Subcutaneous abdominal adipose tissue (tissue), 5 donors: ENCODE measurements at regions not wholly inside any gene's neighbourhood (a gene's known extent, or its start where the extent isn't known, plus 50 kb on each side); places are given as distances from the start of the nearest gene placed in this dataset.

Source experiments
- H3K27ac ChIP-seq: one replicate; pipeline ENCODE4 v1.7.0; 2013; ENCODE audit warnings: low read depth, mild to moderate bottlenecking, inconsistent platforms, low read length, moderate library complexity
- H3K27me3 ChIP-seq, 5 donors: one replicate each; pipeline ENCODE4 v1.7.0; 2013; ENCODE audit warnings: low read length in 5 of 5, inconsistent platforms in 1 of 5; ENCODE audit not compliant: control insufficient read depth in 5 of 5, insufficient read depth in 4 of 5
- H3K36me3 ChIP-seq, 5 donors: one replicate each; pipeline ENCODE4 v1.7.0; 2013; ENCODE audit warnings: low read length in 5 of 5; ENCODE audit not compliant: control insufficient read depth in 5 of 5, insufficient read depth in 5 of 5
- H3K4me1 ChIP-seq, 5 donors: one replicate each; pipeline ENCODE4 v1.7.0; 2013; ENCODE audit warnings: low read length in 5 of 5, mild to moderate bottlenecking in 3 of 5, moderate library complexity in 1 of 5; ENCODE audit not compliant: control insufficient read depth in 5 of 5, insufficient read depth in 5 of 5
- H3K4me3 ChIP-seq, 5 donors: one replicate each; pipeline ENCODE4 v1.7.0; 2013; ENCODE audit warnings: low read length in 5 of 5, low read depth in 1 of 5
- H3K9ac ChIP-seq, 5 donors: one replicate each; pipeline ENCODE4 v1.7.0; 2013; ENCODE audit warnings: low read length in 5 of 5, mild to moderate bottlenecking in 4 of 5, moderate library complexity in 3 of 5
- H3K9me3 ChIP-seq, 5 donors: one replicate each; pipeline ENCODE4 v1.7.0; 2013; ENCODE audit warnings: low read length in 5 of 5; ENCODE audit not compliant: control insufficient read depth in 5 of 5
- donor health status: healthy.
- donor health status: healthy.
- donor health status: healthy.
- donor health status: healthy.
- donor health status: healthy.

DNA sequence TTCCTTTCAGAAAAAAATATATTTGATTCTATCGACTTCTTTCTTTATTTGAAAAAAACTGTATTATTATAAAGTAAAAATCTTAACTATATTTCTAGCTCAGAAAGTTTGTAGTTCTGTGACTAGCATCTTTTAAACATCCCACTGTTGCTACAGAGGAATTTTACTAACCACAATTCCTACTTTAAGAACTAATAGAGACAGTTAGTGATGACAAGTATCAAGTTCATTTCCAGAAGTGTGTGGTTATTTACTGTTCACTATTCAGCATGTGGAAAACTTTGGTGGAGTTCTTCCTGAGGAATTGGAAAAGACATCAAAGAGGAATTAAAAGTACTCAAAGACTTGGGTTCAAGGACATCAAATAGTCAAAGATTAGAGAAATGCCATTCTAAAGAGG is 524.1 kb upstream of the CBLB start:
- no peaks in the 10 kb centered on the region for H3K36me3 ChIP-seq
- no peak overlapping the region for H3K9ac ChIP-seq
- H3K4me1 ChIP-seq, result no peaks in the 10 kb centered on the region
- no peak overlapping the region for H3K4me3 ChIP-seq
- H3K27ac ChIP-seq, result no peak overlapping the region
- no peaks in the 10 kb centered on the region for H3K27me3 ChIP-seq
- no peaks in the 10 kb centered on the region for H3K9me3 ChIP-seq

DNA sequence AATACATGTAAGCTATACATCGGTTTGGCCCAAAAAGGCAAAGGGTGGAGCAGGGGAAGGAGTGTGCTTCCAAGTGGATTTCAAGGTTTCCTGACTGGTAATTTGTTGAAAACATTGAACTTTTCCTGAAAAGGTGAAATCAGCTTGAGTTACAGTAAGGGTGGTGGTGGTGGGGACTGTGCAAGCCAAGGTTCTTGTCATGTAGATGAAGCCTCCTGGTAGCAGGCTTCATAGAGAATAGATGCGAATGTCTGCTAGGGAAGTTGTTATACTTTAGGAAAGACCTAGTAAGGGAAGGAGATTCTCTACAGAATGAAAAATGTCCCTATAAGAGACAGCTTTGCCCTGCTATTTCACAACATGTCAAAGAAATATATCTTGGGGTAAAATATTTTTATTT is 528.2 kb upstream of the CBLB start:
- H3K4me3 ChIP-seq, result no peak overlapping the region
- no peak overlapping the region for H3K27ac ChIP-seq
- H3K27me3 ChIP-seq, result no peaks in the 10 kb centered on the region
- no peaks in the 10 kb centered on the region for H3K9me3 ChIP-seq
- no peak overlapping the region for H3K9ac ChIP-seq
- H3K4me1 ChIP-seq, result no peaks in the 10 kb centered on the region
- no peaks in the 10 kb centered on the region for H3K36me3 ChIP-seq

DNA sequence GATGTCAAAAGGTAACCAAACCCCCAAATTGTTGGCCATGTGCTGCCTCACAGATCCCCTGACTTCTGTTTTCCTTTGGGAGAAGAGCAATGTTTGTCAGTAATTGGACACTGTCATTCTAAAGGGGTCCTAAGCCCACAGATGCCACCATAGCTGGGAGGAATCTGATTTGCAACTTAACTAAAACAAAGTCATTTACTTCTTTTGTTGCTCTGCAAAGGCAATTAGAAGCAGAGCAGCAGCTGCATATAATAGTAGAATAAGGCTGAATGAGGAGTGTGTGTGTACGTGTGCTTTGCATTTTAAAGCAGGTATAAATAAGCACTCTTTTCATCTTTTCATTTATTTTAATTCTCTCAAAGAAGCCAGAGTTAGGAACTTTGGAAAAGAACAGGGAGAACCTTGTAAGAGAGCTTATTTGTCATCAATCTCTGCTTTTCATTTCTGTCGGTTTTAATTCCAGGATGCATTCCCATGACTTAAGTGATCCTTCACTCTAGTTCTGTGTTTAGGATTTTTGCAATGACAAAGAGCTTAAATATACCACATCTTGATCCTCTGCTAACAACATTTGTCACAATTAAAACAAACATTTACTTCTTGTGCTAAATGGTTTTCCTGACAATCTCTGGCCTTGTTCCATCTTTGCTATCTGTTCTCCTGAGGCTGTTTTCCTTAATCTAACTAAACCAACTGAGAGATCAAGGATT is 530.2 kb upstream of the CBLB start:
- no peaks in the 10 kb centered on the region for H3K27me3 ChIP-seq

DNA sequence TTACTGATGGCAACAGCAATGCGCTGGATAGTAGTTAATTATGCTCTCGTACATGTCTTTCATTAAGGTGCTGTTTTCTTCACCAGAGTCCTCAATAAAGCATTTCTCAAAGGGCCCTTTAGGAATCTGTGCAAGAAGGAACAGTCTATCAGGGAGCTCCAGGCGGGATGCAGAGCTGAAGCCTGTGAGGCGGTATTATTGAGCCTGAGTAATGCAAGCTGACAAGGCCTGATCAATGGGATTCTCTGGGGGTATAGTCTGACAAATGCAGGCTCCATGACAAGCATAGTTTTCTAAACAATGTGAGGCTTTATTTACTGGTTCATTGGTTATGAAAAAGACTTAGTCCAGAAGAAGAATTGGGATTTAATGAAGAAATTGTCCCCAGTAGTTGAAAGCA is 530.9 kb upstream of the CBLB start:
- Histone ChIP-seq H3K9me3 (no peaks in the 10 kb centered on the region), H3K27ac (no peak overlapping the region), H3K4me1 (no peaks in the 10 kb centered on the region), H3K27me3 (no peaks in the 10 kb centered on the region), H3K4me3 (no peak overlapping the region), H3K36me3 (no peaks in the 10 kb centered on the region), H3K9ac (no peak overlapping the region)

More for the DNA sequence above, 530.2 kb upstream of the CBLB start:
- Histone ChIP-seq H3K27ac (no peak overlapping the region), H3K36me3 (no peaks in the 10 kb centered on the region), H3K9ac (no peak overlapping the region), H3K9me3 (no peaks in the 10 kb centered on the region), H3K4me1 (no peaks in the 10 kb centered on the region), H3K4me3 (no peak overlapping the region)

DNA sequence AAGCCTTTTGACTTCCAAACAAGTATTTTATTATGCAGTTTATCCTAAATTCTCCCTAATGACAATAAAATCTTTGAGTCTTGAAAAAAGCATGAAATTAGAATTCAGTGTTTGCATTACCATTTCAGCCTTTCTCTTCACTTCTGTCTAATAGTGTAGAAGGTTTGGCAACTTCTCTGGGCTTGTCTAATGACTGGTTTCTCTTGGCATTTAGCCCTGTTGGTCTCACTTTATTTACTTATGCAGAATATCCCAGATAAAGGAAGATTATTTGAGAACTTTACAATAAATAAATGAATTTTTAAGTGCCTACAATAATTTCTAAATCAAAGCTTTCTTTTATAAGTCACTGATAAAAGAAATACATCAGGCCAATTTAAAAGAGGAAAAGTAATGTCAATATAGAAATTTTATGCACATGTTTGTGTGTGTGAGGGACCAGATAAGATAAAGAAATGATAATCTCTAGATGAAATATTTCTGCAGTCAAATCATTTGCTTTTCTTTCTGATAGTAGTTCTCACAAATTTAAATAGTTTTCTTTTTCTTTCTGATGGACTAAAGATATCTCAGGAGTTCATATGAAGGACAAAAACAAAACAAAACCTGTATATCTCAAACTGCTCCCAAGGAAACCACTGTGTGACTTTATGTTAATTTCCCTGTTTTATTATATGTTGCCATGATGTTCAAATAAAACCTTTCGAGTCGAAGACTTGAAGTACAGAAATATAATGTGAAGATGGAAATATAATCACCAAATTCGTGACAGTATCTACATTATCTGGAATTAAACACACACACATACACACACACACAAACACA is 533.1 kb upstream of the CBLB start:
- H3K9me3 ChIP-seq, result no peaks in the 10 kb centered on the region
- no peaks in the 10 kb centered on the region for H3K36me3 ChIP-seq
- H3K4me1 ChIP-seq, result no peaks in the 10 kb centered on the region
- no peaks in the 10 kb centered on the region for H3K27me3 ChIP-seq
- no peak overlapping the region for H3K9ac ChIP-seq
- H3K27ac ChIP-seq, result no peak overlapping the region
- no peak overlapping the region for H3K4me3 ChIP-seq

DNA sequence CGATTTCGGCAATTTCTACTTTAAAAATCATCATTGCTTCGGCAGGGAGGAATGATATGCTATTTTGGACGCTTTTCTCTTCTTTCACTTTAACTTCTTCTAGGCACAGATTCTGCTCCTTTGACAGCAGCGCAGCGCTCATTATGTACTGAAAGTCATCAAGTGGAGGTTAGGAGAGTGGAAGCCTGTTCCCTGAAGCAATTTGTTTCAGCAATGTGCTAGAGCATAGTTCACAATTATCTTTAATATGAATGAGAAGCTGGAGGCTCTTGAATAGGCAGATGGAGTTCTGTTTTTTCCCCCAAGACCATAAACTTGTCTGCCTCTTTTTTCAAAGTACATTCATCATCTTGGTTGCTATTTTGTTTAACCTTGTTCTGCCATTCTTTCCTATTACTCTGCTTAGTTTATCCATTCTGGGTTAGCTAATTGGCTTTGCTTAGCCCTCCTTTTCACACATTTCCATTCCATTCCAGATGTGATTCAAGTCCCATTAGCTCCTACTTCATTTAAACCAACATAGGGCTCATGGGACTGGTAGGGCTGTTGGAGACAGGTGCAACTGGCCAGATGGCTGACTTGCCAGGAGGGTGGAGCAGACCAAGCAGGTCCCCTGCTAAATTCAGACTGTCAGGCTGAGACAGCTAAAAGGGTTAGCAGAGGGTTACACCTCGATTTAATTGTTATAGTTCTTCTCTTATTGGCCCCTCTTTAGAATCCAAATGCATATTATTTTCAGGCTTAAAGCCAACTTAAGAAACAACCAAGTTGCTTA is 534.7 kb upstream of the CBLB start:
- Histone ChIP-seq H3K27me3 (no peaks in the 10 kb centered on the region), H3K4me3 (no peak overlapping the region)

DNA sequence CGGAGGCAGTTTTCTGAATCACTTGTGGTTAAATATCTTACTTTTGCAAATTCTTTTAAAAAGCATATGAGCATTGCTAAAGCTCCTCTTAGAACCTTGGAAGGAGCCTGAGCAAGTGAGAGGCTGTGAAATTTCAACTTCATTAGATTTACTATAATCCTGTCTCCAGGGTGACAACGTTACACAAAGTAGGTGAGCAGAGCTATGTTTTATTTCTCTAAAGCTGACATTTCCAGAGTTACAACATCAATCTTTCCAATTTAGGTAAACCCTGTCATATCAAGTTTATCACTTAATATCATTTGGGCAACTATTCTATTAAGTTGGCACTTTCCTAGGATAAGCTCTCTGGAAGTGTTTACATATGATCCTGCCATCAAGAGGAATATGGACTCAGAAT is 544.9 kb upstream of the CBLB start:
- Histone ChIP-seq H3K27me3 (no peaks in the 10 kb centered on the region), H3K27ac (no peak overlapping the region), H3K9me3 (peaks cover 0 to 4% (median 0%) of the 10 kb centered on the region in 5 donors), H3K36me3 (no peaks in the 10 kb centered on the region), H3K9ac (no peak overlapping the region), H3K4me3 (no peak overlapping the region), H3K4me1 (no peaks in the 10 kb centered on the region)

More for the DNA sequence above, 534.7 kb upstream of the CBLB start:
- H3K36me3 ChIP-seq, result no peaks in the 10 kb centered on the region
- no peak overlapping the region for H3K9ac ChIP-seq
- no peaks in the 10 kb centered on the region for H3K9me3 ChIP-seq
- H3K27ac ChIP-seq, result no peak overlapping the region
- H3K4me1 ChIP-seq, result no peaks in the 10 kb centered on the region

DNA sequence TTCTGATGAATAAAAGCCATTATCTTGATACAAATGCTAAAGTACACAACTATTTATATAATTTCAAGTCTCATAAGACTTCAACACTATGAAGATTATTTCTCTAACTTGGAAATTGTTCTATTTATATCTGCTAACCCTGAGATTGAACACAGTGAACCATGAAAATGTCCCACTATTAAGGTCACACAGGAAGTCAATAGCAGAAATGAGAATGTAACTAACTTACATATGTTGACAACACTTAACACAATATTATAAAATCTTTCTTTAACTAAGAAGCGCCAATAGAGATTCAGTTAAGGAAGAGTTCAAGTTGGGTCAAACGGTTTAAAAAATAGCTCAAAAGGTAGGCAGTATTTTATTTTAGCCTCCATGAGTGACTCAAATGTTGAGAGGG is 551.8 kb upstream of the CBLB start:
- H3K4me3 ChIP-seq, result no peak overlapping the region
- H3K27me3 ChIP-seq, result no peaks in the 10 kb centered on the region
- no peaks in the 10 kb centered on the region for H3K9me3 ChIP-seq
- H3K9ac ChIP-seq, result no peak overlapping the region
- no peaks in the 10 kb centered on the region for H3K36me3 ChIP-seq
- peaks cover 0 to 7% (median 0%) of the 10 kb centered on the region in 5 donors for H3K4me1 ChIP-seq
- no peak overlapping the region for H3K27ac ChIP-seq

DNA sequence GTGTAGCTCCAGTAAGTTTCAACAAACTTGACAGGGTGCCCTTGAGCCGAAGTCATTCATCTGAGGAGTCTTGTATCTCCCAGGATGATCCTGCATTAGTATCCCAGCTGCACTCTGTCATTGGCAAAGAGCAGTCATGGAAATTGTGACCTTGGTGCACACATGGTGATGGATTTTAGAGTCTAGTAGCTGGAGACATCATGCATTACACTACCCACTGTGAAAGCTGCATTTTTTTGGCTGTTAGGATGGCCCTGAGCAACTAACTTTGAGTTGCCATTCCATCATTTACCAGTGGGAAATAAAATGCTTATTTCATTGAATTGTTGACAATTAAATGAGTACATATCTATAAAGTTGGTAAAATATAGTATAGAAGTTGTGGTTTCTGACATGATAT is 552.6 kb upstream of the CBLB start:
- Histone ChIP-seq H3K36me3 (no peaks in the 10 kb centered on the region), H3K4me3 (no peak overlapping the region), H3K9me3 (no peaks in the 10 kb centered on the region), H3K27me3 (no peaks in the 10 kb centered on the region), H3K9ac (no peak overlapping the region), H3K4me1 (peaks cover 0 to 12% (median 0%) of the 10 kb centered on the region in 5 donors), H3K27ac (no peak overlapping the region)

DNA sequence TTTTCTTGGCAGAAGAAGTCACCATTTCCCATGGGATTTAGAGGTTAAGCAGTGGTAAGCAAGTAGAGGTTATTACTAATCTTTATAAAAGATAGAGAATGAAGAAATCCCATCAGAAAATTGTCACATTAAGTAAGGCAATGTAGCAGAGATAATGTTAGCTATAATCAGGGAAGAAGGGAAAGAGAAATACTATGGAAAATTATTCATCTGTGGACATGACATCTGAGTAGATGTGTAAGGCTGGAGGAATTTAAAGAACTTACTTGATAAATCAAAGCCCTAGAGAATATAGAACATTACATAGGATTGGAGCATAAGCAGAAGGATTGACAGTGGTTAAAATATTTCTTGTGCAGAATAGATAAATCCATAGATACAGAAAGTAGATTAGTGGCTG is 553.1 kb upstream of the CBLB start:
- Histone ChIP-seq H3K36me3 (no peaks in the 10 kb centered on the region), H3K27me3 (no peaks in the 10 kb centered on the region)

More for the DNA sequence above, 553.1 kb upstream of the CBLB start:
- H3K9me3 ChIP-seq, result no peaks in the 10 kb centered on the region
- H3K4me1 ChIP-seq, result peaks cover 0 to 12% (median 0%) of the 10 kb centered on the region in 5 donors
- H3K27ac ChIP-seq, result no peak overlapping the region
- no peak overlapping the region for H3K9ac ChIP-seq
- no peak overlapping the region for H3K4me3 ChIP-seq
